Progenitor cell of endocrine pancreas (in vitro differentiated cells): ENCODE measurements at regions not wholly inside any gene's neighbourhood (a gene's known extent, or its start where the extent isn't known, plus 50 kb on each side); places are given as distances from the start of the nearest gene placed in this dataset.

ENCODE experiments used
- DNase-seq: peaks from one replicate; pipeline ENCODE4 v3.0.0; 2021; ENCODE audit warnings: low spot score; ENCODE audit not compliant: unreplicated experiment
- H3K27ac Mint-ChIP-seq: 2 replicates; pipeline ENCODE4 v1.8.0; 2021; ENCODE audit warnings: mild to moderate bottlenecking, moderate library complexity, mixed read lengths
- H3K27me3 Mint-ChIP-seq: 2 replicates; pipeline ENCODE4 v1.8.0; 2021; ENCODE audit warnings: mixed read lengths
- H3K36me3 Mint-ChIP-seq: 2 replicates; pipeline ENCODE4 v1.8.0; 2022; ENCODE audit warnings: mixed read lengths; ENCODE audit not compliant: insufficient read depth
- H3K4me1 Mint-ChIP-seq: 2 replicates; pipeline ENCODE4 v1.8.0; 2021; ENCODE audit warnings: low read depth, mixed read lengths
- H3K4me3 Mint-ChIP-seq: 2 replicates; pipeline ENCODE4 v1.8.0; 2021; ENCODE audit warnings: low read depth, mild to moderate bottlenecking, moderate library complexity, mixed read lengths
- H3K9me3 Mint-ChIP-seq: 2 replicates; pipeline ENCODE4 v1.8.0; 2021; ENCODE audit warnings: low read depth, mixed read lengths
- CTCF ChIP-seq: fragments of 200-600 bp; sonication (generic); IDR thresholded peaks from one replicate; pipeline ENCODE4 v1.5.0; 2021; ENCODE audit warnings: antibody characterized with exemption, mild to moderate bottlenecking; ENCODE audit not compliant: unreplicated experiment

GRCh38 chr16:50436271-50436670 is 67.5 kb upstream of the BRD7 start:
- no peak for DNase-seq
- Mint-ChIP-seq H3K27me3 (peaks cover 18% of the 10 kb centered on the region), H3K9me3 (peaks cover 18% of the 10 kb centered on the region), H3K4me1 (no peaks in the 10 kb centered on the region), H3K36me3 (peaks cover 5% of the 10 kb centered on the region), H3K27ac (no peak overlapping the region), H3K4me3 (no peak overlapping the region)
- TF ChIP-seq CTCF = no peak

GRCh38 chr16:50434872-50435478 is 66.2 kb upstream of the BRD7 start:
- H3K27me3 Mint-ChIP-seq = peaks cover 18% of the 10 kb centered on the region
- no peaks in the 10 kb centered on the region for H3K4me1 Mint-ChIP-seq
- H3K4me3 Mint-ChIP-seq = no peak overlapping the region
- H3K36me3 Mint-ChIP-seq = peaks cover 3% of the 10 kb centered on the region
- H3K27ac Mint-ChIP-seq = no peak overlapping the region
- peaks cover 14% of the 10 kb centered on the region for H3K9me3 Mint-ChIP-seq
- no peak for DNase-seq
- TF ChIP-seq CTCF = no peak

- Mint-ChIP-seq H3K9me3 (no peaks in the 10 kb centered on the region), H3K4me3 (no peak overlapping the region), H3K27ac (no peak overlapping the region), H3K27me3 (peaks cover 20% of the 10 kb centered on the region), H3K36me3 (no peaks in the 10 kb centered on the region), H3K4me1 (no peaks in the 10 kb centered on the region)
- no peak for DNase-seq
- TF ChIP-seq CTCF = no peak
Measured at GRCh38 chr16:50430076-50430475, 61.3 kb upstream of the BRD7 start.

- no peak for TF ChIP-seq CTCF
- Mint-ChIP-seq H3K36me3 (no peaks in the 10 kb centered on the region), H3K27me3 (peaks cover 21% of the 10 kb centered on the region)
Measured at GRCh38 chr16:50428742-50429141, 60.0 kb upstream of the BRD7 start.

GRCh38 chr16:50428116-50428515 is 59.3 kb upstream of the BRD7 start:
- Mint-ChIP-seq H3K27me3 (peaks cover 22% of the 10 kb centered on the region), H3K9me3 (no peaks in the 10 kb centered on the region), H3K36me3 (no peaks in the 10 kb centered on the region), H3K4me3 (no peak overlapping the region), H3K4me1 (no peaks in the 10 kb centered on the region), H3K27ac (no peak overlapping the region)
- no peak for TF ChIP-seq CTCF
- no peak for DNase-seq

More at GRCh38 chr16:50428742-50429141, 60.0 kb upstream of the BRD7 start:
- DNase-seq = no peak
- no peaks in the 10 kb centered on the region for H3K9me3 Mint-ChIP-seq
- no peaks in the 10 kb centered on the region for H3K4me1 Mint-ChIP-seq
- no peak overlapping the region for H3K27ac Mint-ChIP-seq
- no peak overlapping the region for H3K4me3 Mint-ChIP-seq
